MCF 10A (cell line): ENCODE measurements at regions not wholly inside any gene's neighbourhood (a gene's known extent, or its start where the extent isn't known, plus 50 kb on each side); places are given as distances from the start of the nearest gene placed in this dataset.

Experiments
- BruUV-seq: library from RNA; stranded (reverse); fragments of 400-500 nt; replicated peaks from 2 replicates; lab custom pipeline; 2021; lab: Mats Ljungman, UMichigan
- CTCF ChIA-PET: fragments of 300-600 bp; sonication (Branson Sonifier 250); formaldehyde crosslinking; extraction: SDS; loops from one replicate; lab custom pipeline; 2021; ENCODE audit warnings: antibody characterized with exemption, inconsistent platforms; lab: Yijun Ruan, JAX
- POLR2A ChIA-PET: fragments of 300-600, 350-650 bp; sonication (Branson Sonifier 250); formaldehyde crosslinking; extraction: SDS; loops from one replicate; lab custom pipeline; 2020; ENCODE audit warnings: antibody characterized with exemption, inconsistent platforms; lab: Yijun Ruan, JAX
- DNase-seq: peaks from one replicate; pipeline ENCODE4 v3.0.0-alpha.2; 2018; ENCODE audit not compliant: unreplicated experiment
- H3K27ac Mint-ChIP-seq: one replicate; pipeline ENCODE4 v1.8.0; 2022; ENCODE audit warnings: mild to moderate bottlenecking, low read depth, mixed read lengths; ENCODE audit not compliant: unreplicated experiment
- H3K27me3 Mint-ChIP-seq: one replicate; pipeline ENCODE4 v1.8.0; 2022; ENCODE audit warnings: mixed read lengths; ENCODE audit not compliant: insufficient read depth, unreplicated experiment
- H3K36me3 Mint-ChIP-seq: one replicate; pipeline ENCODE4 v1.8.0; 2022; ENCODE audit warnings: mild to moderate bottlenecking, moderate library complexity, mixed read lengths; ENCODE audit not compliant: insufficient read depth, unreplicated experiment
- H3K4me1 Mint-ChIP-seq: one replicate; pipeline ENCODE4 v1.8.0; 2022; ENCODE audit warnings: mixed read lengths; ENCODE audit not compliant: insufficient read depth, unreplicated experiment
- H3K4me3 Mint-ChIP-seq: one replicate; pipeline ENCODE4 v1.8.0; 2022; ENCODE audit warnings: mild to moderate bottlenecking, moderate library complexity, mixed read lengths; ENCODE audit not compliant: unreplicated experiment
- H3K9me3 Mint-ChIP-seq: one replicate; pipeline ENCODE4 v1.8.0; 2022; ENCODE audit warnings: mixed read lengths; ENCODE audit not compliant: unreplicated experiment
- intact Hi-C: fragments of 100-400 bp; cut with micrococcal nuclease; formaldehyde crosslinking; loops from 2 replicates; pipeline ENCODE4 v1.14.1; 2022
- TF ChIP-seq, protein P1 (sequence below): fragments of 200-600 bp; IDR thresholded peaks from one replicate; pipeline ENCODE4 v1.8.0; 2022; ENCODE audit warnings: antibody characterized with exemption, mild to moderate bottlenecking; ENCODE audit not compliant: unreplicated experiment

DNA sequence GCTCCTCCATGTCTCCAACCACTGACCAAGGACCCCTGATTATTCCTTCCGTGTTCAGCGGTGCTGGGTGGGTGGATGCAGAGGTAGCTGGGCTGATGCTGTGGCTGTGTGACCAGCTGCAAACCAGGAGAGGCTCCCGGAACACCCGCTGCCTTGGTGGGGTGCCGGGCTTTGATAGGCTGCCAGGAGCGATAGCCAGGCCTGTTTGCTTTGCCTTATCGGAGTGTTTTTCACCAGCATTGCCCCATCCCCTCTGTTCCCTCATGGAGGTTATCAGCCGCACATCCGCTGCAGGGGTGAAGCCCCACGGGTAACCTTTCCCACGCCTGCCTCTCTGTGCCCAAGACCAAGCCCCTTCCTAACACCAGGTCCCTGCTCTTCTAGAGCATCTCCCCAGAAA lies 354.3 kb downstream of the C16orf95 start:
- no peaks in the 10 kb centered on the region for H3K36me3 Mint-ChIP-seq
- DNase-seq: no peak
- peaks cover 32% of the 10 kb centered on the region for H3K27me3 Mint-ChIP-seq
- H3K4me3 Mint-ChIP-seq: no peak overlapping the region
- ChIA-PET POLR2A (interaction anchor here (0.6 kb wide), 1 partner anchor 38 kb away, joined by 3 read pairs; no protein-coding TSS in a partner anchor), CTCF (no interaction called here)
- no peaks in the 10 kb centered on the region for H3K9me3 Mint-ChIP-seq
- TF ChIP-seq, protein P1, sequence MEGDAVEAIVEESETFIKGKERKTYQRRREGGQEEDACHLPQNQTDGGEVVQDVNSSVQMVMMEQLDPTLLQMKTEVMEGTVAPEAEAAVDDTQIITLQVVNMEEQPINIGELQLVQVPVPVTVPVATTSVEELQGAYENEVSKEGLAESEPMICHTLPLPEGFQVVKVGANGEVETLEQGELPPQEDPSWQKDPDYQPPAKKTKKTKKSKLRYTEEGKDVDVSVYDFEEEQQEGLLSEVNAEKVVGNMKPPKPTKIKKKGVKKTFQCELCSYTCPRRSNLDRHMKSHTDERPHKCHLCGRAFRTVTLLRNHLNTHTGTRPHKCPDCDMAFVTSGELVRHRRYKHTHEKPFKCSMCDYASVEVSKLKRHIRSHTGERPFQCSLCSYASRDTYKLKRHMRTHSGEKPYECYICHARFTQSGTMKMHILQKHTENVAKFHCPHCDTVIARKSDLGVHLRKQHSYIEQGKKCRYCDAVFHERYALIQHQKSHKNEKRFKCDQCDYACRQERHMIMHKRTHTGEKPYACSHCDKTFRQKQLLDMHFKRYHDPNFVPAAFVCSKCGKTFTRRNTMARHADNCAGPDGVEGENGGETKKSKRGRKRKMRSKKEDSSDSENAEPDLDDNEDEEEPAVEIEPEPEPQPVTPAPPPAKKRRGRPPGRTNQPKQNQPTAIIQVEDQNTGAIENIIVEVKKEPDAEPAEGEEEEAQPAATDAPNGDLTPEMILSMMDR: no peak
- BruUV-seq: no TSS peak
- no peak overlapping the region for H3K27ac Mint-ChIP-seq
- peaks cover 6% of the 10 kb centered on the region for H3K4me1 Mint-ChIP-seq
- intact Hi-C loops: no loop called here

DNA sequence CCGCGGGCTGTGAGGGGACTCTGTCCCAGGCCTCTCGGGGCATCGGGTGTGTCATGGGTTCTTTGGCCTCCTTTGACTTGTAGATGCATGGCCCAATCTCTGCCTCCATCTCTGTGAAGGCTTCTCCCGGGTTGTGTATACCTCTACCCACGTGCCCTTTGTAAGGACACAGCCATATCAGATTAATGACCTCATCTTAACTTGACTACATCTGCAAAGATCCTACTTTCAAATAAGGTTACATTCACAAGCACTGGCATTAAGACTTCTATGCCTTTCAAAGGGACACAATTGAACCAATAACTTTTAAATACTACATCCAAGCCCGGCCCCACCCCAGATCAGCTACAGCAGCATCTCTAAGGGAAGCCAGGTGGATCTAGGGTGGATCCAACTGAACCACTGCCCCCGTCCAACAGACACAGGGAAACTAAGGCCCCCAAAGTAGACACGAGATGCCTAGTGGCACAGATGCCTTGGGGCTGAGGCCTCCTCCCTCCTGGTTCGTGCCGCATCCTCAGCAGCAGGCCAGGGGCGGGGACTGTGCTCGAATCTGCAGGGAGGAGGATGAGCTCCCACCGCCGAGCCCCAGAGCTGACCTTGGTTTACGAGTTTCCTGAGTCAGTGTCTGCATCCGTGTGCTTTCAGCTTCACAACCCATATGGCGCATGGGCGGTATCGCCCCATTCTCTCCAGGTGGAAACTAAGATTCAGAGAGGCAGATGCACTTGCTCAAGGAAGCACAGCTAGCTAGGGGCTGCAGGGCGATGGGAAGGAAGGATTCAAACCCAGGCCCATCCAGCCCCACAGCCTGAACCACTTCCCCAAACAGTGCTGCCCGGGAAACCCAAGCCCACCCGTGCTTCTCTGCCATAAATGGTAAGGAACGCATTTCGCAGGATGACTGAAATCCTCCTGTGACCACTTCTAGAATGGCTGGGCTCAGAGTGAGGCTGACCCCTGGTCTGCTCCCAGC lies 353.3 kb downstream of the C16orf95 start:
- Mint-ChIP-seq H3K27me3 (peaks cover 32% of the 10 kb centered on the region), H3K36me3 (no peaks in the 10 kb centered on the region), H3K27ac (no peak overlapping the region), H3K4me3 (no peak overlapping the region), H3K4me1 (peaks cover 6% of the 10 kb centered on the region), H3K9me3 (no peaks in the 10 kb centered on the region)
- ChIA-PET POLR2A (no interaction called here), CTCF (interaction anchor here (0.5 kb wide), 1 partner anchor 315 kb away, joined by 4 read pairs; no protein-coding TSS in a partner anchor)
- no peak for DNase-seq
- TF ChIP-seq, protein P1: no peak
- no TSS peak for BruUV-seq
- intact Hi-C loops: no loop called here

DNA sequence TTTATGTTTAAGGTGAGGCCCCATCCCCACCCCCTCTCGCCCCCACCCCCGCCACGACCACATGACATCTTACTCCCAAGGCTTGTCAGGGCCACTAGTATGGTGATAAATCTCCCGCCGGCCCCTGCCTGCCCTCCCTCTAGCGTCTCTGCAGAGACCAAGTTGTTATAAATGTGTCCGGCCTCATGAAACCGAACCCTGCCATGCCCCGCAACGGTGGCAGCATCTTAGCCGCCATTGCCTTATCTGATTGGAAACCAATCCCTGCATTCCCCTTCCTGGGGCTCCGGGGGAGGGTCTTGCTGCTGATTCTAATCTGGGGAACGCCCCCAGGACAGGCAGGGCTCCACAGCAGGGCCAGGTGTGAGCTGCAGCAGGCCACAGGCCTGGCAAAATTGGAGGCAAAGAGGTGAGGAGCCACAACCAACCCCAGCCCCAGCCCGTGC lies 352.4 kb downstream of the C16orf95 start:
- no TSS peak for BruUV-seq
- POLR2A ChIA-PET: no interaction called here
- no peak for DNase-seq
- Mint-ChIP-seq H3K4me3 (no peak overlapping the region), H3K27me3 (peaks cover 27% of the 10 kb centered on the region), H3K27ac (no peak overlapping the region), H3K36me3 (no peaks in the 10 kb centered on the region), H3K9me3 (no peaks in the 10 kb centered on the region), H3K4me1 (peaks cover 6% of the 10 kb centered on the region)
- TF ChIP-seq, protein P1: no peak
- CTCF ChIA-PET: interaction anchor here (0.5 kb wide), 1 partner anchor 194 kb away, joined by 3 read pairs; no protein-coding TSS in a partner anchor
- intact Hi-C loops: no loop called here

DNA sequence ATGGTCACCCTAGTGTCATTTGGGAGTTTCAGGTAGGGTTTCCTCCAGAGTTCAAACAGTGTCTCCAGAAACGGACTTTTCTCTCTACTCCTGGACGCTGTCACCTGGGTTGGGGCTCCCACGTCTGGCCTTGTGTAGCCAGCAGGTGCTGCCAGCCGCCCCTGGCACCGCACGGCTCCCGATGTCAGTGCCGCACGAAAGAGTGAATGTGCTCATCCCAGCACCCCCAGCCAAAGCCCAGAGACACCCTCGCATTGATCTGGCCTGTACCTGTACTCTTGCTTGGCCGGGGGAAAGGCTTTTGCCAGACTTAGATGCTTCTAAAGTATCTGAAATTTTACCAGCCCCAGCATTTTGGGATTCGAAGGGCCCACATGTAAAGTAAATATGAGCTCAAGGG lies 351.9 kb downstream of the C16orf95 start:
- TF ChIP-seq, protein P1: no peak
- no TSS peak for BruUV-seq
- Mint-ChIP-seq H3K36me3 (no peaks in the 10 kb centered on the region), H3K4me1 (peaks cover 6% of the 10 kb centered on the region), H3K4me3 (no peak overlapping the region), H3K9me3 (no peaks in the 10 kb centered on the region), H3K27me3 (peaks cover 22% of the 10 kb centered on the region), H3K27ac (no peak overlapping the region)
- DNase-seq: no peak
- intact Hi-C loops: no loop called here
- ChIA-PET CTCF (interaction anchor here (0.5 kb wide), 1 partner anchor 193 kb away, joined by 3 read pairs; no protein-coding TSS in a partner anchor), POLR2A (interaction anchor here (0.9 kb wide), 1 partner anchor 44 kb away, joined by 3 read pairs; no protein-coding TSS in a partner anchor)
